GM06990 (cell line): ENCODE measurements at regions not wholly inside any gene's neighbourhood (a gene's known extent, or its start where the extent isn't known, plus 50 kb on each side); places are given as distances from the start of the nearest gene placed in this dataset.

Experiments
- DNase-seq: peaks from one replicate; pipeline ENCODE4 v3.0.0-alpha.2; 2011; ENCODE audit not compliant: insufficient read length; ENCODE audit errors: extremely low read depth
- H3K27me3 ChIP-seq: replicated peaks from 2 replicates; pipeline ENCODE4 v1.6.0; 2011; ENCODE audit warnings: low read length; ENCODE audit not compliant: control insufficient read depth, insufficient read depth
- H3K36me3 ChIP-seq: 2 replicates; pipeline ENCODE4 v1.5.1; 2011; ENCODE audit warnings: low read length; ENCODE audit not compliant: control insufficient read depth, insufficient read depth
- H3K4me3 ChIP-seq: replicated peaks from 2 replicates; pipeline ENCODE4 v1.5.1; 2011; ENCODE audit warnings: low read depth, mild to moderate bottlenecking, control low read depth, low read length
- TF ChIP-seq, protein P1 (sequence below): IDR thresholded peaks from 2 replicates; pipeline ENCODE4 v1.5.1; 2011; ENCODE audit warnings: low read length, control low read depth, mild to moderate bottlenecking, inconsistent platforms; ENCODE audit not compliant: insufficient read depth, poor library complexity, severe bottlenecking

DNA sequence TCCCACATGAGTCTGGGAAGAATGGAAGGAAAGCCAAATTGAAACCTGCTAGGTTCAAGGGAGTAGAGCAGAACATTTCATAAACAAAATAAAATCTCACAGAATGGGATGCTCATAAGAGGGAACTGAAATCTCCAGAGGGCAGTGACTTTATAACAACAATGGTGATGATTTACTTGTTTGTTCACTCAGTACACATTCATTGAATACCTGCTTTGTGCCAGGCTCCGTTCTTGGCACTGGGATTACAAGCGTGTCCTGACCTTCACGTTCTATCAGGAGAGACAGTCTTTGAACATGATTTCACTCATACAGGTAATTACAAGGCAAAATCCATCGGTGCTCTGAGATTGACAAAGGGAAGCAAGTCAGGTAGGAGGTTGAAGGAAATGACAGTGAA is 356.3 kb downstream of the HAPSTR1 start:
- Histone ChIP-seq H3K27me3 (no peaks in the 10 kb centered on the region), H3K4me3 (no peak overlapping the region), H3K36me3 (no peaks in the 10 kb centered on the region)
- TF ChIP-seq, protein P1, sequence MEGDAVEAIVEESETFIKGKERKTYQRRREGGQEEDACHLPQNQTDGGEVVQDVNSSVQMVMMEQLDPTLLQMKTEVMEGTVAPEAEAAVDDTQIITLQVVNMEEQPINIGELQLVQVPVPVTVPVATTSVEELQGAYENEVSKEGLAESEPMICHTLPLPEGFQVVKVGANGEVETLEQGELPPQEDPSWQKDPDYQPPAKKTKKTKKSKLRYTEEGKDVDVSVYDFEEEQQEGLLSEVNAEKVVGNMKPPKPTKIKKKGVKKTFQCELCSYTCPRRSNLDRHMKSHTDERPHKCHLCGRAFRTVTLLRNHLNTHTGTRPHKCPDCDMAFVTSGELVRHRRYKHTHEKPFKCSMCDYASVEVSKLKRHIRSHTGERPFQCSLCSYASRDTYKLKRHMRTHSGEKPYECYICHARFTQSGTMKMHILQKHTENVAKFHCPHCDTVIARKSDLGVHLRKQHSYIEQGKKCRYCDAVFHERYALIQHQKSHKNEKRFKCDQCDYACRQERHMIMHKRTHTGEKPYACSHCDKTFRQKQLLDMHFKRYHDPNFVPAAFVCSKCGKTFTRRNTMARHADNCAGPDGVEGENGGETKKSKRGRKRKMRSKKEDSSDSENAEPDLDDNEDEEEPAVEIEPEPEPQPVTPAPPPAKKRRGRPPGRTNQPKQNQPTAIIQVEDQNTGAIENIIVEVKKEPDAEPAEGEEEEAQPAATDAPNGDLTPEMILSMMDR: no peak
- no peak for DNase-seq

DNA sequence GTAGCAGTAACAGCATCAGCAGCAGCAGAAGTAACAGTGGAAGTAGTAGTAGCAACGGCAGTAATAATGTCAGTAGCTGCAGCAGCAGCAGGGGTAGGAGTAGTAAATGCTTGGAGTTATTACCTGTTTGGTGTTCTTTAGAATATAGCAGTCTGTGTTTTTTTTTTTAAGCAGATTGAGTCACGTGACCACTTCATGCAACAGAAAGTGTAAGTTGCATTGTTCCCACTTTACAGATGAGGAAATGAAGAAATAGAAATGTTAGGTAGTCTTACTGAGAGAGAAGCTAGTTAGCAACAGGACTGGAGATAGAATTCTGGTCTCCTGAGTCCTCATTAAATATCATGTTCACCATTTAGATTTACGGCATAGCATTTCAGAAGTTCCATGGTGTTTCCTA is 358.2 kb downstream of the HAPSTR1 start:
- H3K36me3 ChIP-seq: no peaks in the 10 kb centered on the region
- TF ChIP-seq, protein P1: no peak

DNA sequence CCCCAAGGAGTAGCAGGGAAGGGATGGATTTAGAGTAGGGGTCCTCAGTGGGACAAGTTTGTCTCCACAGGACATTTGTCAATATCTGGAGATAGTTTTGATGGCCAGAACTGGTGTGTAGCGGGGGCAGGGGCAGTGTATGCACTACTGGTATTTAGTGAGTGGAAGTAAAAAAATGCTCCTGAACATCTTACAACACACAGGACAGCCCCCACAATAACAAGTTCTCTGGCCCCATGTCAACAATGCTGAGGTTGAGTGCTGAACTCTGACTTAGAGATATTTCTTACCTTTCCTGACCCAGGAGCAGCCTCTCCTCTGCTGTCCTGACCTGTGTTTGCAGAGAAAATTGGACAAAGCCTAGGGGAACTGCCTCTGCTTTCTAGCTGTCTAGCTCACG is 365.8 kb downstream of the HAPSTR1 start:
- TF ChIP-seq, protein P1: no peak
- Histone ChIP-seq H3K36me3 (no peaks in the 10 kb centered on the region), H3K4me3 (no peak overlapping the region), H3K27me3 (no peaks in the 10 kb centered on the region)
- no peak for DNase-seq

More for the DNA sequence above, 358.2 kb downstream of the HAPSTR1 start:
- DNase-seq: no peak
- H3K4me3 ChIP-seq: no peak overlapping the region
- H3K27me3 ChIP-seq: no peaks in the 10 kb centered on the region

DNA sequence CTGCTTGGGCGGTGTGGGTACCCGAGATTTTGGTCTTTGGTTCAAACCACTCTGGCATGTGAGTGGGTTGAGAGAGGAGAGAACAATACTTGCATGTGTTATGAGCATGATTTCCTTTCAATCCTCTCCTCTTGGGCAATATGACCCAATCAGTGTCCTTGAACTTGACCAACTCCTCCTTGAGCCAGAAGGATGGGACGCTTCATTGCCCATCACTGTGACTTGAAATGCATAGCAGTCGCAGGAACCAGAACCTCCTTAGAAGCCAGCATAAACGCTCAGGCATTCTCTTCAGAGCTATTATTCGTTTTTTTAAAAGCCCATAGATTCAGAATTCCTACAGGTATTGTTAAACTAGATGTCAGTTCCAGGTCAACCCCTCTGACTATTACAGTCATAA is 367.4 kb downstream of the HAPSTR1 start:
- no peaks in the 10 kb centered on the region; the same call in 1 of the 2 replicates for H3K27me3 ChIP-seq
- no peak for DNase-seq
- H3K4me3 ChIP-seq: no peak overlapping the region
- no peaks in the 10 kb centered on the region for H3K36me3 ChIP-seq
- TF ChIP-seq, protein P1: no peak

DNA sequence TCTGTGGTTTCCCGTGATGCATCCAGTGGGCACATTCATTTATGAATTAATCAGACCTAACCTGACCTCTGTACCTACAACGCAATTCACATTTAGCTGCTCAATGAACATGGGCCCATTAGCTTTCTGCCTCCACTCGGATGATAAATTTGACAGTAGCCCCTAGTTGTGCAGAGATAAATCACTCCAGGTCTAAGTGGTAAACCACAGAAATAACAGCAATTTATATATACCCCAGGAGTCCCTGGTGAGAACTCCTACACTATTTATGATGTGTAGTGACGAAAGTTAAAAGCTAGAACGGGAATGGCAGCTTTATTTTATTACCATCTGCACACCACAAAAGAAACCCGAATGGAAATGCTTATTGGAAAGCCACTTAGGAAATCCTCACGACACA is 371.5 kb downstream of the HAPSTR1 start:
- Histone ChIP-seq H3K4me3 (no peak overlapping the region), H3K36me3 (no peaks in the 10 kb centered on the region), H3K27me3 (no peaks in the 10 kb centered on the region; the same call in 1 of the 2 replicates)
- DNase-seq: no peak
- TF ChIP-seq, protein P1: no peak

DNA sequence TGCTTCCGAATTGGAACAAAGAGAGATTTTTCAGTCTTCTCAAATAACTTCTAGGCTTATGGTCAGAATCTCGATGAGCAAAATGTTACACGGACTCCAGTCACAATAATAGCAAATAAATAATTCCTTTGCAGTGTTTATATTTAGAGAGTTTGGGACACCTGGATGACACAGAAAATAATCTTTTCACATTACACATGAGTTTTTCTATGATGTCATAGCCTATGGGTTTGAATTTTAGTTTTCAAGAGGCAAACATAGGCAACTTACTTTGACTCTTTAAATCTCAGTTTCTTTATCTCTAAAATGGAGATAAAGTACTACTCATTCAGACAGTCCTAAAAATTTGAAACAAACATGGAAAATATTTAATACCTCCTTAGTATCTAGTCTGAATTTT is 372.0 kb downstream of the HAPSTR1 start:
- Histone ChIP-seq H3K27me3 (no peaks in the 10 kb centered on the region; the same call in 1 of the 2 replicates), H3K4me3 (no peak overlapping the region), H3K36me3 (no peaks in the 10 kb centered on the region)
- no peak for DNase-seq
- TF ChIP-seq, protein P1: no peak
